Fibroblast of mammary gland (primary cell): ENCODE measurements at regions not wholly inside any gene's neighbourhood (a gene's known extent, or its start where the extent isn't known, plus 50 kb on each side); places are given as distances from the start of the nearest gene placed in this dataset.
A peak's percentile ranks its signal among the peaks of the same experiment; 100 is the strongest.
"Not testable (repeated sequence)": the region's sequence is repeated elsewhere in the genome, so short reads cannot be mapped to it uniquely, and the experiment has no call there.

Experiments used
- DNase-seq: peaks from one replicate; pipeline ENCODE4 v3.0.0-alpha.2; 2010; ENCODE audit warnings: low read depth
- H3K4me3 ChIP-seq: 2 replicates; pipeline ENCODE4 v1.5.1; 2011; ENCODE audit warnings: low read depth, mild to moderate bottlenecking, low read length, moderate library complexity; ENCODE audit not compliant: control insufficient read depth

DNA sequence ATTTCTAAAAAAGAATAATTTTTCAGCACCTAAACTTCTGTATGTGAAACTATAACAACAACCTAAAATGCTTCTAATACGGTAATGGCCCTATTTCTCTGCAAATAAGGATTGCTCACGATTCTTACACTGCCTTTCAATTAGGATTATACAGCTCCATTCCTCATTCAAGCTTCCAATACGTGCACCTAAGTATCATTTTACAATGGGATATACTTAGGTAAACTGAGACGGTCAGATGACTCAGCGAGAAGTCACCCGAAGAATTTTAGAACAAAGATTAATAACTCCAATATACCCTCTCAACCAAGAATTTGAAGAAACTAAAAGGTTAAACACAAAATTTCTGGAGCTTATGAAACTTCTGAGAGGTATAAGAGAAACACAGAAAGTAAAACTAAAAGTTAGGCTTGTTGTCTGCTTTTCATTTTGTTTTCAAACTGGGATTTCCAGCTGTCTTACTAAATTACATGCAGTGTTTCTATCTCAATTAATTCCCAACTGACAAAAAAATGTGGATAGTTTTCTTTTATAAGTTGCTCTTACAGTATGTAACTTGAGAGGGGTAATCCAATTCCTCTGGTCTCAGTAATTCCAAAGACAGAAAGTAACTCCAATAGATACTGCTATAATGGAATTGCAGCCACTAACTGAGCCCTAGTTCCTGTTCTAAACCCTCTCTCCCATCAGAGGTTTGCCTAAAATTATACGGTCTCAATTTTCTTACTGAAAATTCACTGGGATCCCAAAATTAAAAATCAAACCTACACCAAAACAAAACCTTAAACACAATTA lies 69.9 kb upstream of the NBPF20 start:
- not testable (repeated sequence) for DNase-seq, H3K4me3 ChIP-seq

DNA sequence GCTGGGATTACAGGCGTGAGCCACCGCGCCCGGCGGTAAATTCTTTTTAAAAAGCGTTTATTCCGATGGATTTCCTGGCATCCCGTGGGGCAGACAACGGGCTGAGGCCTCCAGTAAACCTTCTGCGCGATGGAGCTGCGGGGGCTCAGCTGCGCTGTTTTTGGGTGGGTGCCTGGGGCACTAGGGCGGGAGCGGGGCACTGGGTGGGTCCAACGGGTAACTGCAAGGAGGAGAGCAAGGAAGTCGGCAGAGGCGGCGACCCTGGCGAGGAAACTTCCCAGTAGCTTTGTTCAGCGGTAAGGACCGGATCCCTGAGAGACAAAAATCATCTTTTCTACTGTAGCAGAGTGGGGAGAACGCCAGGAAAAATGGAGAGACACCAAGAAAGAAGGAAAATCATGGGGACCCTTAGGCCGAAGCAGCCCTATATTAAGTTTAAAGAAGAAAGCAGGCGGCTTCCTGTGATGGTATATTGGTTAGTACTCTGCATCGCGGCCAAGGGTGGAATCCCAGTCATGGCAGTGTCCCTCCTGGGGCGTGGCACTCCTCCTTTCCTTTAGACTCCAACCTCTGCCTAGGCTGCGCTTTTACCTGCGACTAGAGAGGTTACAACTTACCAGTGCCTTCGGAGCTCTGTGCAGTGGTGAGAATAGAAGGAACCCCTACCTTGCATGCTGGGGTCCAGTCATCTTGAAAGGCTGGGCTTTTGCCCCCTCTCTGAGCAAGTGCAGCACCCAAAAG lies 63.0 kb upstream of the NBPF20 start:
- not testable (repeated sequence) for DNase-seq, H3K4me3 ChIP-seq

GRCh38 chr1:145487156-145487555 lies 61.8 kb upstream of the NBPF20 start:
- DNase-seq = not testable (repeated sequence)
- peak overlapping the region; percentile 23 for H3K4me3 ChIP-seq

GRCh38 chr1:145484257-145484656 lies 58.9 kb upstream of the NBPF20 start:
- DNase-seq = peak; percentile 5
- not testable (repeated sequence) for H3K4me3 ChIP-seq

DNA sequence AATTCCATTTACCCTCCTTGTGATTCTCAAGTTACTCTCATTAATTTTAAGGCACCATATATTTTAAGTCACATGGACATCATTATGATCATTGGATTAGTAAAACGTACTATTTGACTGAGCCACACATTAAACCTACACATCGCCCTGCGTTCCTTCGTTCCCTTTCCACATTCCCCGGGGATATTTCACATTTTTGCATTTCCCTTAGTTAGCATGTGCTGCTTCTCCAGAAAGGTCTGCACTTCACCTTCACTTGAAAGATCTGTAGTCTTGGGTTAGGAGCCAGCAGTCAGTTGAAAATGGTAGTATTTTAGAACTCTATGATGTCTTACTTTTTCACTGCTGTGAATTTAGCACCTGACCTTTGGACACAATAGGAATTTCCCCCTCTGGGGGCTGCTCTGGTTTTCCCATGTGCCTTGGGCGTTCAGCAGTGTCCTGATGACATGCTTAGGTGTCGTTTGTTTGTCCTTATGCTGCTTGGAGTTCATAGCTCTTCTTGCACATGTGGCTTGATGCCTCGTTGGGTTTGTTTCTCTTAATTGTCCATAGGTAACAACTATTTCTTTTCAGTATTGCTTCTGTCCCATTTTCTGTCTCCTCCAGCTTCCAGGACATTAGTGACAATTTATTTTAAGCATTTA lies 56.9 kb upstream of the NBPF20 start:
- not testable (repeated sequence) for H3K4me3 ChIP-seq, DNase-seq

DNA sequence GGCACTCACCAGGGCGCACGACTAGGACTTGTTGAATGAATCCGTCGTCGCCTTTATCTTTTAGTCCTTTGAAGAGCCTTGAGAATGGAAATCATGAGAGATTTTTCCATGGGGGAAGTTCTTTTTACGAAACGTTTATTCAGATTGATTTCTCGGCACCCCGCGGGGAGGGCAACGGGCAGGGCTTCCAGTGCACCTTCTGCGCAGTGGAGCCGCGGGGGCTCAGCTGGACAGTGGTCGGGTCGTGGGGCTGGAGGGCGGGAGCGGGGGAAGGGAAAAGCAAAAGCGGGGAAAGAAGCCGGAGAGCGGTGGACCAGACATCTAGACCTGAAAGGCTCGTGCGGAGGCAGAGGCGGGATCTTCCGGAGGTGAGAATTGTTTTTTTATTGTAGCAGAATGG lies 50.6 kb upstream of the NBPF20 start:
- H3K4me3 ChIP-seq = peak overlapping the region; percentile 40
- not testable (repeated sequence) for DNase-seq

DNA sequence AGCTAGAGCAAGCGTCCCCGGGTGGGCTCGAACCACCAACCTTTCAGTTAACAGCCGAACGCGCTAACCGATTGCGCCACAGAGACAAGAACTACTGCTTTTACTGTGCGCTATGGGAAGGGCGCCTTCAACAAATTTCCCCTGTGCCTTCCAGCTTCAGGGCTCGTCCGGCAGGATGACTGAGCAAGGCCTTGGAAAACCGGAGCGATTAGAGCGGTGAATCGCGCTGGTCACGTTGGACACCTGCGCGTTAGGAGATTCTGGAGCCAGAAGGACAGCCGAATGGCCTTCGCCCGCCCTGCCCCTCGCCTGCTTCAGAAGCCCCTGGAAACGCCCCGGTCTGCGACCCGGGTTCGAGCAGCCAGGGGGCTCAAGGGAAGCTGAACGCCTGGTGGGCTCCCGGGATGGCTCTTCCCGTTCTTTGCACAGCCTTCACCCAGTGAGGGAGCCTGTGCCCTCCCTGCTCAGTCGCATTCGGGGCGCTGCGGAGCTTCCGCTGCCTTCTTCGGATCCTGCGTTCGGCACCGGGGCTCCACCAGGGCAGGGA lies 50.0 kb upstream of the NBPF20 start:
- peak; percentile 63 for DNase-seq
- H3K4me3 ChIP-seq = peak overlapping the region; percentile 40
